ENCODE measurements at regions not wholly inside any gene's neighbourhood (a gene's known extent, or its start where the extent isn't known, plus 50 kb on each side); places are given as distances from the start of the nearest gene placed in this dataset.

DNA sequence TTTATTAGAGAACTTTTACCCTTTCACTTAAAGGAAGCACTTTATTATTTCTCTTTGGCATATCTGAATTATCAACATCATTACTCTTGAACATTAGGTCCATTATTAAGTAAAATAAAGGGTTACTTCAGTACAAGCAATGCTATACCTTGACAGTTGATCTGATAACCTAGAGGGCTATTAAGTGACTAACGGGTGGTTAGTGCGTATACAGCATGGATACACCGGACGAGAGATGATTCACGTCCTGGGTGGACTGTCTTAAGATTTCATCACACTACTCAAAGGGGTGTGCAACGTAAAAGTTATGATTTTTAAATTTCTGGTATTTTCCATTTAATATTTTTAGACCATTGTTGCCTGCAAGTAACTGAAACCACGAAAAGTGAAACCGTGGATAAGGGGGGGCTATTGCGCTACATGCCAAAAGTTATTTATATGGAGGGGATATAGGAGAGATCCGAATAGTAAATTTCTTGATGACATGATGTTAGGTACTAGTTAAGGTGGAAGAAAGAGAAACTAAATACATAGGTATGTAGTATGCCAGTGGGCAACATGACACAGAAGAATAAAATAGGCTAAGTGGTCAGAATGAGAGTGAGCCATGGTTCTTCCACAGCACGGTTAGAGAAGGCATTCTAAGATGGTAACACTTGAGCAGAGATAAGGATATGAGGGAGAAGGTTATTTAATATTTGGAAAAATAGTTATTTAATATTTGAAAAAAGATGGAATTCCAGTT lies 230.8 kb upstream of the ANKRD50 start:
- ChIA-PET CTCF (no interaction called here), POLR2A (no interaction called here)
- DNase-seq (ENCODE audit: extremely low spot score), result no peak
- TF ChIP-seq, protein P1, sequence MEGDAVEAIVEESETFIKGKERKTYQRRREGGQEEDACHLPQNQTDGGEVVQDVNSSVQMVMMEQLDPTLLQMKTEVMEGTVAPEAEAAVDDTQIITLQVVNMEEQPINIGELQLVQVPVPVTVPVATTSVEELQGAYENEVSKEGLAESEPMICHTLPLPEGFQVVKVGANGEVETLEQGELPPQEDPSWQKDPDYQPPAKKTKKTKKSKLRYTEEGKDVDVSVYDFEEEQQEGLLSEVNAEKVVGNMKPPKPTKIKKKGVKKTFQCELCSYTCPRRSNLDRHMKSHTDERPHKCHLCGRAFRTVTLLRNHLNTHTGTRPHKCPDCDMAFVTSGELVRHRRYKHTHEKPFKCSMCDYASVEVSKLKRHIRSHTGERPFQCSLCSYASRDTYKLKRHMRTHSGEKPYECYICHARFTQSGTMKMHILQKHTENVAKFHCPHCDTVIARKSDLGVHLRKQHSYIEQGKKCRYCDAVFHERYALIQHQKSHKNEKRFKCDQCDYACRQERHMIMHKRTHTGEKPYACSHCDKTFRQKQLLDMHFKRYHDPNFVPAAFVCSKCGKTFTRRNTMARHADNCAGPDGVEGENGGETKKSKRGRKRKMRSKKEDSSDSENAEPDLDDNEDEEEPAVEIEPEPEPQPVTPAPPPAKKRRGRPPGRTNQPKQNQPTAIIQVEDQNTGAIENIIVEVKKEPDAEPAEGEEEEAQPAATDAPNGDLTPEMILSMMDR (IDR thresholded peaks at IDR 0.05; ENCODE audit: control extremely low read depth, extremely low read depth, low read depth, missing control alignments), result no peak

DNA sequence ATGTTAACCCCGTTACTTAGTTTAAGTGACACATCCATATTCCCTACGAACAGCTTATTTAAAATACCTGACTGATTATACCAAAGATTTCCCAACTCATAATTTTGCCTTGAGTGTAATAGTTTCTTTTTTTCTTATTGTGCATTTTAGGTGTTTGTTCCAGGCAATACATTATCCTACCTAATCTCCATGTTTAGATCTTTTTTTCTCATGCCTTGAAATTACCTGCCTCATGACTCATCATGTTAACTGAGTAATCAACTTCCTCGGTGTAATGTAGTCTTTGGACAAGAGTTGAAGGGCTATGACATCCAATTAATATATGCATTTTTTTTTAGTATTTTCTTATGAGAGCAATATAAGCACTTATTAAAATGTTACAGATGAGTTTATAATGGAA lies 228.7 kb upstream of the ANKRD50 start:
- TF ChIP-seq, protein P1 (IDR thresholded peaks at IDR 0.05; ENCODE audit: control extremely low read depth, extremely low read depth, low read depth, missing control alignments), result no peak
- CTCF ChIA-PET, result interaction anchor here (1.1 kb wide), 1 partner anchor 10 kb away, joined by 3 read pairs; no protein-coding TSS in a partner anchor
- no peak for DNase-seq (ENCODE audit: extremely low spot score)
- POLR2A ChIA-PET, result no interaction called here

DNA sequence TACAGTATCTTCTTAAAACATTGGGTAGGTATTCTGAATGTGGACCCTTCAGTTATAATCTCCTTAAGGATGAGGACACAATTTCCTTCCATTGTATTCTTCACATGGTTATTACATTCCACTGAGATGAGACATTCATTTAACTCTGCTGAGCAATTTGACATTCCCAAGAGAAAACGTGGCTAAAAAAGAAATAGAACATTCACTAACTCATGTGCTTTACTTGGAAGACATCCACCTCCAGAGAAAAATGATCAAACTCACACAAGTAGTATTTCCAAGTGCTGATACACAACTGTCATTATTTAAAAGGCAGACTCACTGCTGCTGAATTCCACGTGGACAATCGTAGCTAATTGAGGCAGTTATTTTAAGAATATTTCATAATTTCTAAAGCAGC lies 227.9 kb upstream of the ANKRD50 start:
- CTCF ChIA-PET, result interaction anchor here (1.1 kb wide), 1 partner anchor 9 kb away, joined by 3 read pairs; no protein-coding TSS in a partner anchor
- DNase-seq (ENCODE audit: extremely low spot score), result no peak
- TF ChIP-seq, protein P1 (IDR thresholded peaks at IDR 0.05; ENCODE audit: control extremely low read depth, extremely low read depth, low read depth, missing control alignments), result no peak
- POLR2A ChIA-PET, result no interaction called here

DNA sequence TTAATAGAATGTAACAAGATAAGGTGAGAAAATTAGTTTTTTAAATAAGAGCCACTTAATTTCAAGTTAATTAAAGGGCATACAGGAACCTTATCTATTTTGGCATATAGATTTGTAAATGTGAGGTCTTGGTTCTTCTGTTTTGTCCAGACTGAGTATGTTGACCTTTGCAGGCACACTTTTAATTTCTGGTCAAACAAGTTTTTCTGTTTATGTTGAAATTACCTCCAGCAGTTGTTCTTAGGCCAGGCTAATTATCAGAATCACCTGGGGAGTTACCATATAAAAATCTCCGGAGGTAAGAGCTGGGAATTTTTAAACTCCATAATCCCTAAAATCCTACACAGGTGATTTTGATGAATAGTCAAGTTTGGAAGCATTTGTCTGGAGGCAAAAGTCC lies 227.4 kb upstream of the ANKRD50 start:
- POLR2A ChIA-PET, result no interaction called here
- no peak for DNase-seq (ENCODE audit: extremely low spot score)
- CTCF ChIA-PET, result no interaction called here
- TF ChIP-seq, protein P1 (IDR thresholded peaks at IDR 0.05; ENCODE audit: control extremely low read depth, extremely low read depth, low read depth, missing control alignments), result no peak

DNA sequence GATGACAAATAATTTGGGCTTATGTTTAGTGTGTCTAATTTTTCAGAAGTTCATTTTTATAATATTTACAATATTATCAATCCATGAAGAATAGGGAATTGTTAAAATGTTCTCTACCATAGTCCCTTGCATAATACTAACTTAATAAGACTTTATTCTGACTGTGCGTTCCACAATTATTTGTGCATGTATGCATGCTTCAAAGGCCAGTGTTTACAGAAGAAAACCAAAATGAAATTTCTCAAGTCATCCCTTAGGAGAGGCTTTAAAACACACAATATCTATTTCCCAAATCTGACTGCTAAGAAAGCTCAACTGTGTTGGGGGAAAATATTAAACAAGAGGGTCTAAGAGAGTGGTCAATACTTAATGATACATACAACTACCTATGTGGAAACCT lies 226.3 kb upstream of the ANKRD50 start:
- TF ChIP-seq, protein P1 (IDR thresholded peaks at IDR 0.05; ENCODE audit: control extremely low read depth, extremely low read depth, low read depth, missing control alignments), result no peak
- ChIA-PET POLR2A (no interaction called here), CTCF (no interaction called here)
- no peak for DNase-seq (ENCODE audit: extremely low spot score)

DNA sequence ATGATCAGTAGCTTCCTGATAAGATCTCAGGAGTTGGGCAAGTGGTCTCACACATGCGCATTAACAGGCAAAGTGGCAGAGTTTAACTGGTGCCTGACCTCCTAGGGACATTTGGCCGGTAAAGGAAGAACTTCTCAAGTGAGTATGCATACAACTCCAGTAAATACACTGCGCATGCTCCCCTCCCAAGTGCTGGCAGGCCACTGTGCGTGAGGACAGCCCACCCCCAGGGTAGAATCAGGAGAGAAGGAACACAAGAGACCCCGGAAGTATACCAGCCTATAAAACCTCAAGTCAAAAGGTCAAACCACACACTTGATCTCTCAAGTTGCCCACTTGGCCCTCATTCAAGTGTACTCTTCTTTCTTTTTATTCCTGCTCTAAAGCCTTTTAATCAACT lies 225.5 kb upstream of the ANKRD50 start:
- TF ChIP-seq, protein P1 (IDR thresholded peaks at IDR 0.05; ENCODE audit: control extremely low read depth, extremely low read depth, low read depth, missing control alignments), result no peak
- no peak for DNase-seq (ENCODE audit: extremely low spot score)
- ChIA-PET CTCF (interaction anchor here (0.6 kb wide), 1 partner anchor 15 kb away, joined by 3 read pairs; no protein-coding TSS in a partner anchor), POLR2A (no interaction called here)

All from GM10248 (cell line).